Mesodermal cell (in vitro differentiated cells): ENCODE measurements at regions not wholly inside any gene's neighbourhood (a gene's known extent, or its start where the extent isn't known, plus 50 kb on each side); places are given as distances from the start of the nearest gene placed in this dataset.

Source experiments
- H3K27ac ChIP-seq: 2 replicates; pipeline ENCODE4 v1.7.0; 2013; ENCODE audit warnings: mild to moderate bottlenecking, low read depth, low read length, moderate library complexity; ENCODE audit not compliant: severe bottlenecking
- H3K36me3 ChIP-seq: 2 replicates; pipeline ENCODE4 v1.7.1; 2013; ENCODE audit warnings: mild to moderate bottlenecking, low read length, moderate library complexity; ENCODE audit not compliant: control insufficient read depth, insufficient read depth
- H3K4me1 ChIP-seq: one replicate; pipeline ENCODE4 v1.7.1; 2013; ENCODE audit warnings: mild to moderate bottlenecking, low read length; ENCODE audit not compliant: insufficient read depth, control insufficient read depth, poor library complexity, severe bottlenecking
- H3K4me3 ChIP-seq: 2 replicates; pipeline ENCODE4 v1.7.0; 2013; ENCODE audit warnings: low read length, control low read depth, mild to moderate bottlenecking; ENCODE audit not compliant: insufficient read depth, poor library complexity, severe bottlenecking; ENCODE audit errors: extremely low read depth
- H3K9me3 ChIP-seq: 2 replicates; pipeline ENCODE4 v1.7.1; 2013; ENCODE audit warnings: mild to moderate bottlenecking, low read length, moderate library complexity; ENCODE audit not compliant: control insufficient read depth
- WGBS, 2 experiments: methylation state at CpG; one replicate each; pipeline ENCODE4 v1.1.5; 2013; ENCODE audit warnings: missing lambda C conversion rate in 2 of 2; ENCODE audit not compliant: insufficient coverage in 2 of 2; 5-methylcytosine and 5-hydroxymethylcytosine counted together

DNA sequence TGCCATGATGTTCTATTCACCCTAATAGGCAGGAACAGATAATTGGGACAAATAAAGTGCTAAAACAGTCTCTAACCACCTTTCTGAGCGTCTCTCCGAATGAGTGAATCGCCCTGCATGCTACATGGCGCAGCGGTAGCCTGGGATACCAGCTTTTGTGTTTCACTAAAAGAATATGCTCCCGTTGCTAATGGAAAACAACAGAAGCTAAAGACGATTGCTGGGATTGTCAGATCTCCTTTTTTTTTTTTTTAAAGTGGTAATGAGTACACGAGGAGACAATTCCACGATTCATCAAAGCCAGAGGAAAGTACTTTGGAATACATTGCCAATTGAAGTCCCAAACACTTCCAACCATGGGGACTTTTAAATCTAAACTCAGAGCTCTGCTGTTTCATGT lies 1815.3 kb upstream of the CELF4 start:
- Histone ChIP-seq H3K36me3 (no peaks in the 10 kb centered on the region), H3K9me3 (no peaks in the 10 kb centered on the region), H3K27ac (no peak overlapping the region), H3K4me3 (no peak overlapping the region), H3K4me1 (no peaks in the 10 kb centered on the region)
- WGBS, 2 experiments: 57 to 73% methylated on average over 7 to 9 of the region's 9 CpGs

GRCh38 chr18:39380186-39380725 lies 1814.7 kb upstream of the CELF4 start:
- Histone ChIP-seq H3K4me3 (no peak overlapping the region), H3K4me1 (no peaks in the 10 kb centered on the region), H3K9me3 (no peaks in the 10 kb centered on the region), H3K27ac (no peak overlapping the region), H3K36me3 (no peaks in the 10 kb centered on the region)
- 70 to 82% methylated on average over 2 of the region's 3 CpGs for WGBS, 2 experiments

DNA sequence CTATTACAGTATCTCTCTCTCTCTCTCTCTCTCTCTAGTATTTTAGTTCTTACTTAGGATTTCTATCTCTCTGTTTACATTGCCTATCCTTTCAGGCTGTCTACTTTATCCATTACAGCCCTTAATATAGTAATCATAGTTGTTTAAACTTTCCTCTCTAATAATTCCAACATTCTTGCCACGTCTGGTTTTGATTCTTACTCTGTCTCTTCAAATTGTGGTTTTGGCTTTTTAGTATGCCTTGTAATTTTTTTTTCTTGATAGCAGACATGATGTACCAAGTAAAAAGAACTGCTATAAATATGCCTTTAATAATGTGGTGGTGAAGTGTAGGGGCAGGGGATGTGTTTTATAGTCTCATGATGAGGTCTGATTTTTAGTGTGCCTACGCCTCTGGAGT lies 1809.5 kb upstream of the CELF4 start:
- Histone ChIP-seq H3K4me1 (no peaks in the 10 kb centered on the region), H3K36me3 (no peaks in the 10 kb centered on the region), H3K9me3 (no peaks in the 10 kb centered on the region), H3K4me3 (no peak overlapping the region), H3K27ac (no peak overlapping the region)
- 100% methylated on average over 1 of the region's 2 CpGs for WGBS, 2 experiments

DNA sequence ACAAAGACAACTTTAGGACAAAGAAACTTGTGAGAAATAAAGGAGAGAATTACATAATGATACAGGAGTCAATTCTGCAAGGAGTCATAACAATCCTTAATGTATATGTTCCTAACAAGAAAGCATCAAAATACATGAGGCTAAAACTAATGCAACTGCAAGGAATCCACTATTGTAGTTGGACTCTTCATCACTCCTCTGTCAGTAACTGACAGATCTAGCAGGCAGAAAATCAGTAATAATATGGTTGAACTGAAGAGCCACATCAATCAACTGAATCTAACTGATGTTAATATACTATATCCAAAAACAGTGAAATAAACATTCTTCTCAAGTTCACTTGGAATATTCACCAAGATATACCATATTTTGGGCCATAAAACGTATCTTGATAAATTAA lies 1806.4 kb upstream of the CELF4 start:
- no peak overlapping the region for H3K4me3 ChIP-seq
- WGBS, 2 experiments: no CpG with 5 or more reads among the region's 1 CpG
- H3K9me3 ChIP-seq: no peaks in the 10 kb centered on the region
- H3K4me1 ChIP-seq: no peaks in the 10 kb centered on the region
- no peak overlapping the region for H3K27ac ChIP-seq
- no peaks in the 10 kb centered on the region for H3K36me3 ChIP-seq

GRCh38 chr18:39366656-39367055 lies 1801.1 kb upstream of the CELF4 start:
- H3K4me1 ChIP-seq: no peaks in the 10 kb centered on the region
- WGBS, 2 experiments: no CpG with 5 or more reads among the region's 1 CpG
- no peaks in the 10 kb centered on the region for H3K9me3 ChIP-seq
- H3K4me3 ChIP-seq: no peak overlapping the region
- H3K36me3 ChIP-seq: no peaks in the 10 kb centered on the region
- no peak overlapping the region for H3K27ac ChIP-seq

- H3K4me3 ChIP-seq: no peak overlapping the region
- no peaks in the 10 kb centered on the region for H3K9me3 ChIP-seq
- no peak overlapping the region for H3K27ac ChIP-seq
- WGBS, 2 experiments: 83 to 90% methylated on average over 2 to 3 of the region's 3 CpGs
- H3K36me3 ChIP-seq: no peaks in the 10 kb centered on the region
- no peaks in the 10 kb centered on the region for H3K4me1 ChIP-seq
Measured at GRCh38 chr18:39365836-39366485, 1800.4 kb upstream of the CELF4 start.

- Histone ChIP-seq H3K9me3 (no peaks in the 10 kb centered on the region), H3K36me3 (no peaks in the 10 kb centered on the region)
- 57% methylated on average over 1 of the region's 2 CpGs; no CpG with 5 or more reads in 1 of the 2 experiments for WGBS, 2 experiments
Measured at GRCh38 chr18:39360072-39360471, 1794.5 kb upstream of the CELF4 start.

DNA sequence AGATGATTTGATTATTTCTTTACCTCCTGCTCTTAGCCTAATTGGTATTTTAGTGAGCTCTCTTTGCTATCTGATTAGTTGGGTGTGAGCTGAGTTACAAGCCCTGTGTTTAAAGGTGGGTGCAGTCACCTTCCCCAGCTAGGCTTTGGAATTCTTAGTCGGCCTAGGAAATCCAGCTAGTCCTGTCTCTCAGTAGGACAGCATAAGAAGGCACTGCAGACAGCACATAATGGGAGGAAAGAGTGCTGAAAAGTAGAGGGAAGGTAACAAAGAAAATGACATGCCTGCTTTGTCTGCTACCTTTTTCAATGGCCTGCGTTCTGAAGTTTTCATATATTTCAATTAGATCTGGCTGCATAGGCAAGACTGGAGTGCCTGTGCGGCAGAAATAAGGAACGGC lies 1794.0 kb upstream of the CELF4 start:
- Histone ChIP-seq H3K4me1 (no peaks in the 10 kb centered on the region), H3K9me3 (no peaks in the 10 kb centered on the region), H3K36me3 (no peaks in the 10 kb centered on the region), H3K4me3 (no peak overlapping the region), H3K27ac (no peak overlapping the region)
- 82 to 88% methylated on average over 4 of the region's 4 CpGs for WGBS, 2 experiments

More at GRCh38 chr18:39360072-39360471, 1794.5 kb upstream of the CELF4 start:
- Histone ChIP-seq H3K4me1 (no peaks in the 10 kb centered on the region), H3K27ac (no peak overlapping the region), H3K4me3 (no peak overlapping the region)

GRCh38 chr18:39350945-39351344 lies 1785.3 kb upstream of the CELF4 start:
- H3K9me3 ChIP-seq: no peaks in the 10 kb centered on the region
- no peak overlapping the region for H3K4me3 ChIP-seq
- H3K36me3 ChIP-seq: no peaks in the 10 kb centered on the region
- H3K27ac ChIP-seq: no peak overlapping the region
- H3K4me1 ChIP-seq: no peaks in the 10 kb centered on the region
- 92% methylated on average over 1 of the region's 2 CpGs; no CpG with 5 or more reads in 1 of the 2 experiments for WGBS, 2 experiments

GRCh38 chr18:39349801-39350200 lies 1784.2 kb upstream of the CELF4 start:
- 89 to 92% methylated on average over 2 of the region's 2 CpGs for WGBS, 2 experiments
- Histone ChIP-seq H3K36me3 (no peaks in the 10 kb centered on the region), H3K9me3 (no peaks in the 10 kb centered on the region), H3K27ac (no peak overlapping the region), H3K4me1 (no peaks in the 10 kb centered on the region), H3K4me3 (no peak overlapping the region)

DNA sequence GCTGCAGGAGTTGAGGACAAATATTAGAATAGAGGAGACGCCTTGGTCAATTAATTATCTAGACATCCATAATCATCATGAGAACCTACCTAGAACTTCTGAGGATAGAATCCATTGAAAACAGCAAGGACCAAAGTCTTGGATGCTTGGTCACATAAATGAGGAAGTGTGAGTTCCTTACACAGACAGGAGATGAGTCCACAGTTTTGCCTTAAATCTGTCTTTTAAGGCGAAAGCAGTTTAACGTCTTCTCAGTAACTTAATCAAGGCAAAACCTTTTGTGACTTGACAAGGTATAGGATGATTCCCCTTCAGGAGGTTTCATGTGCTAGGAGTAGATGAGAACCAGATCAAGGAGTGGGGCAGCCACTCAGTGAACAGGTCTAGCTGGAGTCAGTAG lies 1783.2 kb upstream of the CELF4 start:
- Histone ChIP-seq H3K36me3 (no peaks in the 10 kb centered on the region), H3K27ac (no peak overlapping the region), H3K4me3 (no peak overlapping the region), H3K9me3 (no peaks in the 10 kb centered on the region), H3K4me1 (no peaks in the 10 kb centered on the region)
- 33 to 86% methylated on average over 1 to 2 of the region's 3 CpGs for WGBS, 2 experiments
